ENCODE measurements at regions not wholly inside any gene's neighbourhood (a gene's known extent, or its start where the extent isn't known, plus 50 kb on each side); places are given as distances from the start of the nearest gene placed in this dataset.

GRCh38 chr1:232226197-232226712, 403.7 kb downstream of the SIPA1L2 start (continued):
- TF ChIP-seq CHD7 (IDR thresholded peaks at IDR 0.05; ENCODE audit: insufficient replicate concordance, low read length) (no peak), CBX8 (IDR thresholded peaks at IDR 0.05; ENCODE audit: borderline replicate concordance, low read depth, low read length) (no peak)

All from H1 (cell line).